ENCODE measurements at regions not wholly inside any gene's neighbourhood (a gene's known extent, or its start where the extent isn't known, plus 50 kb on each side); places are given as distances from the start of the nearest gene placed in this dataset.
"Not testable (repeated sequence)": the region's sequence is repeated elsewhere in the genome, so short reads cannot be mapped to it uniquely, and the experiment has no call there.

DNA sequence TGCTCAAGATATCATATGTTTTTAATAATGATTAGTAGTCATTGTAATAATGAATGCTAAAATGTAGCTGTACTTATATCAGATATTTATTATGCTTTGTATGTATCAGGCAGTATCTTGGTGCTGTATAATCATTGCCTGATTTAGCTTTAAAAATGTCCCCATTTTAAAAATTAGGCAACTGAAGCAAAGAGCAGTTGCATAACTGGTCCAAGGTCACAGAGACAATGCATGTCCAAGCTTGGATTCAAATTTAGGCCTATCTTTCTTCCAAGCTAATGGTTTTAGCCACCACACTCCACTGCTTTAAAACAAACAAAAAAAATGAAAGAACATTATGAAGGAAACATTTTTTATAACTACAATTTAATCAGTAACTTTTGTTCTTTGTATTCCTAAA, 725.8 kb upstream of the RAG2 start:
- DNase-seq (ENCODE audit: low read depth in 2 of 2): no peak

DNA sequence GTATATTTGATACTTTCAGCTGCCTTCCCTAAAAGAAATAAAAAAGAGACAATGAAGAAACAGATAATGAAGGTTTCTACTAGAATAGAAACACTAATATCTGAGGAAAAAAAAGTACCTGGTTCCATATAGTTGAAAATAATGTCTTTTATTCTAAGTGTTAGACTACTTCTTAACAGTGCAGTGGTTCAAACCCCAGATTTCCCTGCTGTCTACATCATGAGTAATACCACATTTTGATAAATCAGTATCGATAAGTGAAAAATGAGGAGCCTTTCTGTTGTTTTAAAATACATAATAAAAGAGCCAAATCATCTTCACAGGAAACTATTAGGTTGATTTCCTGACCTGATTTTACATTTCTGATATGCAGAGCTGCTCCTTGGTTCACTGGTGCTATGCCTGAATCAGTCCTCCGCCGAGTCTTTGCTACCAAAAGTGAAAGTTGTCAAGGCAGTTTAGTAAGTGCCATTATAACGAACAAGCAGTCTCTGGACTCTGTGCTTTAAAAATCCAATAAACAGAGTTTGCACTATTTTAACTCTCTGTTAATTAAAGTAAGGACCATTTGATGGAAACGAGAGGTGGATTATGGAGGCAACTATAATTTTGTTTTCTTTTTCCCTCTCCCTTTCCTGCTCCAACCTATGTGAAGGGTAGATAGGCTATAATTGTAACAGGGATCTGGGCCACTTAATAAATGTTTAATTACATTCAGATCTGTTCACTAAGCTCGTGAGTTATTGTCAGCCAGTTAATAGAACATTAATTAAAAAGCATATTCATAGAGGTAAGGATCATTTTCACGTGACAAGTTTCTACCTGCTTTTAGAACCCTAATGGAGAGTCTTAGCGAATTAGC, 724.5 kb upstream of the RAG2 start:
- DNase-seq (ENCODE audit: low read depth in 2 of 2): no peak

DNA sequence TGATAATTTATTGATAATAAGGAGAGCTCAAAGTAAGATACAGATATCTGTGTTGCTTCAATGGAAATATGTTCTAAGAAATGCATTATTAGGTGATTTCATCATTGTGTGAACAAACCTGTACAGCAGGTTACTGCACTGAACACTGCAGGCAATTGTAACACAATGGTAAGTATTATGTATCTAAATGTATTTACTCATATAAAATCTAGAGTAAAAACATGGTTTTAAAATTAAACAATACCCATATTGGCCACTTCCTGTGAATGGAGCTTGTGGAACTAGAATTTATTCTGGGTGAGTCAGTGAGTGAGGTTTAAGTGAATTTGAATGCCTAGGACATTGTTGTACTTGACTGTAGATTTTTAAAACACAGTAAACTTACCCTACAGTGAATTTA, 722.9 kb upstream of the RAG2 start:
- no peak for DNase-seq (ENCODE audit: low read depth in 2 of 2)

DNA sequence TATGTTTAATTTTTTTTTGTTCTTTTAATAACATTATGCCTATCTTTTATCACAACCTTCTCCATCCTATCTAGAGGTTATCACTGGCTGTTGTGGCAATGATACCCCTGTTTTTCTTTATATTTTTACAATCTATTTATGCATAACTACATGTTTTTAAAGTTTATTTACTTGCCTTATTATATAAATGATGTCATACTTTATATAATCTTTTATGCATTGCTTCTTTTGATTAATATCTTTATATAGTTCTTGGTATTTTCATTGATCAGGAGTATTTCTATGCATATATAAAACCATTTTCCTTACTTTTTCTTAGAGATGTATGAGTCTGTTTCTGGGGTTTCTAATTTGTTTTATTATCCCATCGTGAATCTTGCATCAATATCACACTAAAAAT, 719.8 kb upstream of the RAG2 start:
- DNase-seq (ENCODE audit: low read depth in 2 of 2): no peak

DNA sequence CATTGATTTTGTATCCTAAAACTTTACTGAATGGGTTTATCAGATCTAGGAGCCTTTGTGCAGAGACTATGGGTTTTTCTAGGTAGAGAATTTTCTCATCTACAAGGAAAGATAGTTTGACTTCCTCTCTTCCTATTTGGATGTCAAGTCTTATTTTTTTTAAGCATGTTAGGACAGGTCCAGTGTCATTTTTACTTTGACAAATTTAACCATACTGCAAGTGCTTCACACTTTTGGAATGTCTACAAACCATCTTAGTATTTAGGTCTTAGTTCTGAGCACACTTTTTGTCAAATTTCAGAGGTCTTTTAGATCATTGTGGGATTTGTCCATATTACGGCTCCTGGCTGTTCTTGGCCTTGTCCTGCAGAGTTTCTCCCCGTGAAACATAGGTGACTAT, 715.2 kb upstream of the RAG2 start:
- no peak for DNase-seq (ENCODE audit: low read depth in 2 of 2)

DNA sequence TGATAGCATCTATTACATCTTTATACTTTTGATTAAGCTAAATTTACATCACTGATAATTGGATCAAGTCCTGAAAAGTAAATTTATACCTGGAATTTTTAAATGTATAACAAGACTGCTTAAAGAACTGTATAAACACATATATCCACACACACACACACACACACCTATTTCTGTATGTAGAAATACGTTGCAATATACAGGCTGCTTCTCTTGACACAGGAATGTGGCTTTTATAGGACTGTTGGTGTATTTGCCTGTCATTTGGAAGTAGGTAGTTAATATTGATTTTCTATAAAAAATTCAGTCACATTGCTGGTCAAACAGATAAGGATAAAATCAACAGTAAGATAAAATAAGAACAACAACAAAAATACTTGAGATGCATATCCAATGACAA, 708.5 kb upstream of the RAG2 start:
- no peak for DNase-seq (ENCODE audit: low read depth in 2 of 2)

DNA sequence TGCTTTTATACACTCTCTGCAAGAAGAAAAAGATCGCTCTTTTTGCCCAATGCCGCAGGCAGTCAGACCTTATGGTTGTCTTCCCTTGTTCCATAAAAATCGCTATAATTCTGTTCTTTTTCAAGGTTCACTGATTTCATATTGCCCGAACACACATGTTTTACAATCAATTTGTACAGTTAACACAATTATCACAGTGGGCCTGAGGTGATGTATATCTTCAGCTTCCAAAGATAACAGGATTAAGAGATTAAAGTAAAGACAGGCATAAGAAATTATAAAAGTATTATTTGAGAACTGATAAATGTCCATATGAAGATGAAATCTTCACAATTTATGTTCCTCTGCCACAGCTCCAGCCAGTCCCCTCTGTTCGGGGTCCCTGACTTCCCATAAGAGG, 703.4 kb upstream of the RAG2 start:
- not testable (repeated sequence) for DNase-seq (ENCODE audit: low read depth in 2 of 2)

DNA sequence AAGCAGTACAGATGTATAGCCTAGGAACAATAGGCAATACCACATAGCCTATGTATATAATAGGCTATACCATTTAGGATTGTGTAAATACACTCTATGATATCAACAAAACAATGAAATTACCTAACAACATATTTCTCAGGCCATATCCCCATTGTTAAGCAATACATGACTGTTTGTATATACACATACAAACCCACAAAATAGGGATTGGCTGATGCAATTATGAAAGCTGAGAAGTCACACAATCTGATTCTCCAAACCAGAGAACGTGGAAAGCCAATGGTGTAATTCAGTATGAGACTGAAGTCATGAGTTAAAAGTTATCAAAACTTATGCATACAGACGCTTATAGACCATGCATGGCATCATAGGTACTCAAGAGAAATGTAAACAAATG, 700.1 kb upstream of the RAG2 start:
- no peak for DNase-seq (ENCODE audit: low read depth in 2 of 2)

DNA sequence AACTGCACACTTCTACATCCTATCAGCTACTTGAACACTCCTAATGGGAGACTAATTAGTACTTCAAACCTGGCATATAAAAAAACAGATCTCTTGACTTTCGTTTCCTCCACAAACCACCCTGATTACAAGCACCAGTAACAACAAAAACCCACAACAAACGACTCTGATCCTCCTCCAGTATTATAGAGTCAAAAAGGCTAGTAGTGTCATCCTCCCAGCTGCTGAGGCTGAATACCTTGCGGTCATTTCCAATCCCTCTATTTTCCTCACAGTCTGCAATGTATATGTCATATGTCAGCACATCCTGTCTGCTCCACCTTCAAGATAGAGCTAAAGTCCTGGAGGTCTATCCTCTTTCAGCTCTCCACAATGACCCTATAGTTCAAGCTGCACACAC, 688.9 kb upstream of the RAG2 start:
- DNase-seq (ENCODE audit: low read depth in 2 of 2): no peak

DNA sequence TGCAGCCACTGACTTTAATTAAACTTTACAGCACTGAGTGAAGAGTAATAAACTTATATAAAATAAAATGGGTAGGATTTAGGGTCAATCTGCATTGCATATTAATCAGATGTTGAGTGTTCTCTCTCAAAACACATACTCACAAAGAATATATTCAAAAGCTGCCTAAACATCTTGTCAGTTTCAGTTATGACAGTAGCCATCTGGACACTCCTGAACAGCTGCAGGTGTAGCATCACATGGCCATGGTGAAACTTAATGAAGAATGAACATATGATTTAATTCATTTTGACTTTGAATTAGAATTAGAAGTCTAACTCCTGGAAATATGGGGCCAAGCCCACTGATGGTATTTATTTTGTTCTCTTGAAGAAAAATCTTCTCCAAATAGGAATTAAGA, 684.3 kb upstream of the RAG2 start:
- no peak for DNase-seq (ENCODE audit: low read depth in 2 of 2)

DNA sequence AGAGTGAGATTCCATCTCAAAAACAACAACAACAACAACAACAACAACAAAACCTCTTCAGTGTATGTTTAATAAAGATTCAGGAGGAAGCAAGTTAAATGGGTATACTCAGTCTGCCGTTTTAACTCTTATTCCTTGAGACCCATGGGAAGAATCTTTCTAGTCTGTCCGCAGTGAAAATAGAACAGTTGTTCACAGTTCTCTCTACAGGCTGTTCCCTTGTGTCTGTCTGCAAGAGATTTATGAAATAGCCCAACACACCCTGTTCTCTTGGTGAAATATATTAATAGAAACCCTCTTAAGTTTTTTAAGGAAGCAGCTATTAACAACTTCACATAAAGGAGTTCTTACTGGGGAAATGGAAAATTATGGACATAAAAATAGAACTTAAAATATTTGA, 682.2 kb upstream of the RAG2 start:
- no peak for DNase-seq (ENCODE audit: low read depth in 2 of 2)

DNA sequence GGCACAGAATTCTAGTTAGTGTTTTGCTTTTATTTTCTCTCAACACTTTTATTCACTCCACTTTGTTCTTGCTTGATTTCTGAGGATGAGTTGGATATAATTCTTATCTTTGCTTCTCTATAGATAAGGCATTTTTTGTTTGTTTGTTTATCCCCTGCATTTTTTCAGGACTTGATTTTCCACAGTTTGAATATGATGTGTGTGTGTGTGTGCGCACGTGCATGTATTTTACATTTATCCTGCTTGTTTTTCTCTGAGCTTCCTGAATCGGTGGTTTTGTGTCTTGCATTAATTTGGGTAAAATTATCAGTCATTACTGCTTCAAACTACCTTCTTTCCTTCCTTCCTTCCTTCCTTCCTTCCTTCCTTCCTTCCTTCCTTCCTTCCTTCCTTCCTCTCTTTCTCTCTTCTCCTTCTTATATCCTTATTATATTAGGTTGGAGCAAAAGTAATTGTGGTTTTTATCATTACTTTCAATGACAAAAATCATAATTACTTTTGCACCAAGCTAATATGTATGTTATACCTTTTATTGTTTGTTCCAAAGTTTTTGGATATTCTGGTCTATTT, 679.9 kb upstream of the RAG2 start:
- no peak for DNase-seq (ENCODE audit: low read depth in 2 of 2)

DNA sequence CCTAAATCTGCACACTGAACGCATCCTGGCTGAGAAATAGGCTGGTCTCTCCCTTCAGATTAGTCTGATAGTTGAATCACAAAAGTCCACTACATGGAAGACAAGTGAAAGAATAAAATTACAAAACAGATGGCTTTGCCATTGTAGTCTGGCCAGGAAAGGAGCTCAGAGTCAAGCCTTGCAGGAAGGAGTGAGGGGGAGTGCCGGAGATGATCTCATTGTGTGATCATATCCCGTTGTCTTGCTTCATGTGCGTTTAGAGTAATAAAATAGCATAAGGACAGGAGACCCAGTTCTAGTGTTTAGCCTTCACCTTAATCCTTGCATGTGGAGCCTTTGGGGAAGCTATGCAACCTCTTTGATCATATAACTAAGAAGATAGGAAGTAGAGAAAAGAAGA, 666.7 kb upstream of the RAG2 start:
- DNase-seq (ENCODE audit: low read depth in 2 of 2): no peak

DNA sequence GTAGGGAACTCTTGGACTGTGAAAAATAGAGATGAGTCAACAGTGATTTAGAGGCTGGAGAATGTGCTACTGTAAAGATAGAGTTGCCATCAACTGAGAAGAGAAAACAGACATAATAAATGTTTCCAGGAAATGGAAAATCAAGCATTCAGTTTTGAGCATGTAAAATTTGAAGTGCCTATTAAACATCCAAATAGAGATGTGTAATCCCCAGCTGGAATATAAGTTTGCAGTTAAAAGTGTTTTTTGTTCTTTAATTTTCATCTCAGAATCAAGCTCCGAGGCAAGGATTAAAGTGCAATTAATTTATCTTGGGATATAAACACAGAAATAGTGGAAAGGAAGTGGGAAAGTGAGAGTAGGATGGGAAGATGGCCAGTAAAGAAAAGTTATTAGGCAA, 666.0 kb upstream of the RAG2 start:
- no peak for DNase-seq (ENCODE audit: low read depth in 2 of 2)

DNA sequence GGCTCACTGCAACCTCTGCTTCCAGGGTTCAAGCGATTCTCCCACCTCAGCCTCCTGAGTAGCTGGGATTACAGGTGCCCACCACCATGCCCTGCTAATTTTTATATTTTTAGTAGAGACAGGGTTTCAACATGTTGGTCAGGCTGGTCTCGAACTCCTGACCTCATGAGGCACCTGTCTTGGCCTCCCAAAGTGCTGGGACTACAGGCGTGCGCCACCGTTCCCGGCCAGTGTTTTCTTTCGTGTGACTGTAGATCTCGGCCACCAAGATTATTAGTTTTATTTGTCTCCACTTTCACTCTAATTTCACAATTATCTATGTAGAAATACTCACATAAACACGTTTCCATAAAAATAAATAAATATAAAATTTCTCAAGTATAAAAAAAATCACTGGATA, 665.4 kb upstream of the RAG2 start:
- DNase-seq (ENCODE audit: low read depth in 2 of 2): not testable (repeated sequence)

DNA sequence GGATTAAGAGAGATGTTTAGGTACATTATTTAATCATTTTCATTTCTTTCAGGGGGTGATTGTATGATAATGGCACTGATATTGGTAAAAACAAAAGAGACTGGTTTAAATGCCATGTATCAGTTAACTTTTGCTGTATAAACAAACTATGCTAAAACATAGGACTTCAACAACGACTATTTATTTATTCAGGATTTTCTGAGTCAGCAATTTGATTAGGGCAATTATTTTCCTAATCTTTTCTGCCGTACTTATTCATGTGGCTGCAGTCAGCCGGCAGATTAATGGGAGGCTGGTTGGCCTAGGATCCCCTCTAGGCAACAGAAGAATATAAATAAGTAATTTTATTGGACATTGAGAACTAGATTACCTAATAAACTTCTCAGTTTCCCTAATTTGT, 661.7 kb upstream of the RAG2 start:
- no peak for DNase-seq (ENCODE audit: low read depth in 2 of 2)

DNA sequence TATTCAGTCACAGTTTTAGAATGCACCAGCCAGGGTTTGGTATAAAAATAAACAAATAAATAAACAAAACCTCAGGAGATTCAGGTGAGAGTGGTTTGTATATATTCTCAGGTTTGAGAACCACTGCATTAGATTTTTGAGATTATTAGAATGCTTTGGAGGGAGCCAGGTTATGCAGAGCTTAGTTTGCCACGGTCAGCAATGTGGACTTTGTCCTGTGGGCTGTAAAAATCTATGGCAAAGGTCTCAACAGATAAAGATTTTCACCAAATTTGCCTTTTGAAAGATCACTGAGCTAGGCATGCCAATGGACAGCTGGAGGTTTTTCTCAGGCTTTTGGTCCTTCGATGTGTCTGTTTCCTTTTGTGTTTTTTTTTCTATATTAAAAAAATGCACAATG, 650.1 kb upstream of the RAG2 start:
- DNase-seq (ENCODE audit: low read depth in 2 of 2): no peak

DNA sequence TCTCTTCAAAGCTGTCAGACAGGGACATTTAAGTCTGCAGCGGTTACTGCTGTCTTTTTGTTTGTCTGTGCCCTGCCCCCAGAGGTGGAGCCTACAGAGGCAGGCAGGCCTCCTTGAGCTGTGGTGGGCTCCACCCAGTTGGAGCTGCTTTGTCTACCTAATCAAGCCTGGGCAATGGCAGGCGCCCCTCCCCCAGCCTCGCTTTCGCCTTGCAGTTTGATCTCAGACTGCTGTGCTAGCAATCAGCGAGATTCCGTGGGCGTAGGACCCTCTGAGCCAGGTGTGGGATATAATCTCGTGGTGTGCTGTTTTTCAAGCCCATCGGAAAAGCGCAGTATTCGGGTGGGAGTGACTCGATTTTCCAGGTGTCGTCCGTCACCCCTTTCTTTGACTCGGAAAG, 648.1 kb upstream of the RAG2 start:
- not testable (repeated sequence) for DNase-seq (ENCODE audit: low read depth in 2 of 2)

DNA sequence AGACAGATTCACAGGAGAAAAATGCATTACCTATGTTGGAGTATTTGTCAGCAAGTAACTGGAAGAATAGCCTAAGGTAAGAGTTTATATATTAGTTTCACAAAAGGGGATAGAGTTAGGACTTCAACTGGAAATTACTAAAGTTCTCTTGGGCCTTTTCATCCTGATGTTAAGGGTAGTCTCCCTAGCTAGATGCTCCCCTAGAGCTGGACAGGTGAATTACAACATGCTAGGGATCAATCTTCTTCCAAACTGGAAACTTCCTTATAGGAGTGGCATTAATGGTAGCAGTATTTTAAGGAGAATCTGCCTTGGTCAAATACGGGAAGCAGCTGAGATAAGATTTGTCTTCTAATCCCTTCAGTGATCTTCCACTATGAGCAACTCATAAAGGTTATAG, 632.8 kb upstream of the RAG2 start:
- DNase-seq (ENCODE audit: low read depth in 2 of 2): no peak

DNA sequence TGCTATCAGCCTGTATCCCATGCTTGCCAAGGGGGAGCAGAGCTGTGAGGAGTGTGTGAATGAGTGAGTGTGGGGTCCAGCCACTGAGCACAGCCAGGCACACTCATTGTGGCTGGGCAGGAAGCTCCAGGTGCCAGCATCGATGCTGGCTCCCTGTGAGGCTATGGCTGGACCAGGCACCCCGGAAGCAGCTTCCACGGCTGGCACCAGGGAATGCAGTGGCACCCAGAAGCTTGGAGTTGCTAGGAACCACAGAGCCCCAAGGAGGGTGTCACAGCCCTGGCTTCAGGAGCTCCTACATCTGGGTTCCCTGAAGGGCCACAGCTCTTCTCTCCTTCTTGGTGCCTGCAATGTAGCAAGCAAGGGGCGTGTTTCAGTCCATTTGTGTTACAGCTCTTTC, 625.9 kb upstream of the RAG2 start:
- DNase-seq (ENCODE audit: low read depth in 2 of 2): no peak

DNA sequence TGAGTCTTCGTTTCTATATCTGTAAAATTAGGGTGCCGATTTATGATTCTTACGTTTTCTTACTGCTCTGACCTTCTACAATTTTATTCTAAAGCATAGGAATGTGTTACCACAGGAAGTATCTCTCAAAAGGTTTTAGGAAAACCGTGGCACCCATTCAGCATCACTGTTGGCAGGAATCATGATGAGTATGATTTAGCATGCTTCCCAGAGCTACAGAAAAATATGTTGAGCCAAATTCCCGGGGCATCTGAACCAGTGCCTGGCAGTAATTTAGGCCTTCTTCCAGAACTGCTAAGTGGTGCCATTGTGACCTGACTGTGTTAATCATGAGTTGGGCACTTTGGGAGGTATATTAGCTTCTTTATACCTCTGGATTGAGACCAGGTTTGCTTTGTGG, 605.0 kb upstream of the RAG2 start:
- no peak for DNase-seq (ENCODE audit: low read depth in 2 of 2)

DNA sequence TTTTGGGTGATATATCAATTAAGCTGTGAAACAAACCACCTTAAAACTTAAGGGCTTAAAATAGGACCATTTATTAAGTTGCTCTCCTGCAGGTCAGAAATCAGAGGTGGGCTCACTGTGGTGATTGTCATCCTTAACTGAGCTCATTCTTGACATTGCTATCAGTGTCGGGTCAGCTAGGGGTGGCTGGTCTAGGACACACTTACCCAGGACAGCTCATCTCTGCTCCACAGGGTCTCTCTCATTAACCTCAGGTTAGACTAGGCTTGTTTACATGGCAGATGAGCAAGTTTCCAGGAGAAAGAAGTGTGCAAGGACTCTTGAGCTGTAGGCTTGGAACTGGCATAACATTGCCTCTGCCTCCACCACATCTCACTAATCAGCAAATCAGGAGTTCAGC, 601.0 kb upstream of the RAG2 start:
- no peak for DNase-seq (ENCODE audit: low read depth in 2 of 2)

DNA sequence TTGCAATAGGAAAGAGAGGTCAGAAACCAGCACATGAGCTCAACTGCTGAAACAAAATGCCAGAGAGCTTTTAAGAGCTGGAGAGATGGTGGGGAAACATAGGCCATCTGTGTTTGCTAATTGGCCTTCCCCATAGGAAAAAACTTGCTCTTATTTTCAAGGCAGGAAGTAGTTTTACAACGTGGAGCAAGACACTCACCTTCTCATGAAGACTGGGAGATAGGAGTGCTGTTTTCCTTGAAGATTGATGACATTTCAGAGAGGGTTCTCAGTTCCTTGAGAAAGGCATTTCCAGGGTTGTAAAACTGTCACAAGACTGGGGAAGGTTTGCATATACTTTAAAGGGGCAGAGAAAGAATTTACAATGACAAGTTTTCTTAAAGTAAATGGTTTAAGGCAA, 586.3 kb upstream of the RAG2 start:
- DNase-seq (ENCODE audit: low read depth in 2 of 2): no peak

DNA sequence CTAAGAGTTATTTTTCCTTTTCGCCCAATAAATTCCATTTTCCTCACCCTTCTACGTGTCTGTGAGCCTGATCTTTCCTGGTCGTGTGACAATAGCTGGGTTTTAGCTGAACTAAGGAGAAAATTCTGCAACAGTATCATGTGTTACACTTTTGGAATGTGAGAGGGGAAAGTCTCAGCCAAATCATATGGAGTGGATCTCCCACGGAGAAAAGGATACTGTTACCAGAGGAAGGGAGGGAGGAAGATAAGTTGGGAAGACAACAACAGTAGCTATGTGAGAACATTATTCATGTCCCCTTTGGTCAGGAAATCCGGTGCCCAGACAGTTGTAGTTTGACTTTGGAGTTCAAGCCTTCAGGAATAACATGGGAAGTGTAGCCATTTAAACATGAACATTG, 584.0 kb upstream of the RAG2 start:
- DNase-seq (ENCODE audit: low read depth in 2 of 2): no peak
